WI38 (cell line): ENCODE measurements at regions not wholly inside any gene's neighbourhood (a gene's known extent, or its start where the extent isn't known, plus 50 kb on each side); places are given as distances from the start of the nearest gene placed in this dataset.

Source experiments
- H3K4me3 ChIP-seq: 2 replicates; pipeline ENCODE4 v1.5.1; 2011; ENCODE audit warnings: low read depth, mild to moderate bottlenecking, control low read depth, low read length
- TF ChIP-seq, protein P1 (sequence below): IDR thresholded peaks from 2 replicates; pipeline ENCODE4 v1.5.1; 2012; ENCODE audit warnings: low read depth, mild to moderate bottlenecking, control low read depth, low read length

DNA sequence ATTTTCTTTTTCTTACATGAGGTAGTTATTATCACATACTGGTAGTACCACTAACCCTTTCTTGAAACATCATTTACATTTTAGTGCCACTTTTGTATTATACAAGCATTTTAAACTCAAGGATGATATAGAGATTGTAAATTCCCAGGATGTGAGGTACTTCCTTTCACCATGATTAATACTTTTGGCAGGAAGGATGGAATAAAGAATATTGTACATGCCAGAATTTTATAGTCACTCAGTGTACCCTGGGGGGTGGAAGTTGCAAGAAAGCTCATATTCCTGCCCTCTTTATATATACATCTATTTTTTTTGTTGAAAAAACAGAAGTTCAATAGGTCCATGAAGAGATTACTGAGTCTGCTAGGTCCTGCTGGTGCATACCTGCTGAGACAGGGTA, 141.0 kb upstream of the PLSCR5 start:
- H3K4me3 ChIP-seq: no peak overlapping the region

DNA sequence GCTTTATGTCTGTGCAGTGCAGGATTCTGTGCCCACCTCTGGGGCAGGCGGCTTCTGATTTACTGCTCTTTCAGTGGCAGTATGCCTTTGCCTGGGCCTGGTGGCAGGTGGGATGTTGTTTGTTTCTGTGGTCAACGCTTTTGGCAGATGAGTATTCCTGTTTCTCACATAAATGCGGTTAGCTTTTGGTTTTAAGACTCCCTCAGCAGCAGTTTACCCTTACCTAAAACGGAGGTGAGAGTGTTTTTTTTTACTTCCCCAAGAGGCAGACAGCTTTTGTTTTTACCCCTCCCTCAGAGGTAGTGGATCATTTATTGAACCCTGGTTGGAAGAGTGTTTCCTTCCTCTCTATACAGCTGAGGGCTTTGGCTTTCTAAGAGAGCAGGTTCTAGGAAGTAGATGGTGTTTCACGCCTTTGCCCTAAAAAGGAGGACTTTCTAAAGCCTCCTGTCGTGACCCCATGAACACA, 134.1 kb upstream of the PLSCR5 start:
- H3K4me3 ChIP-seq: no peak overlapping the region
- TF ChIP-seq, protein P1, sequence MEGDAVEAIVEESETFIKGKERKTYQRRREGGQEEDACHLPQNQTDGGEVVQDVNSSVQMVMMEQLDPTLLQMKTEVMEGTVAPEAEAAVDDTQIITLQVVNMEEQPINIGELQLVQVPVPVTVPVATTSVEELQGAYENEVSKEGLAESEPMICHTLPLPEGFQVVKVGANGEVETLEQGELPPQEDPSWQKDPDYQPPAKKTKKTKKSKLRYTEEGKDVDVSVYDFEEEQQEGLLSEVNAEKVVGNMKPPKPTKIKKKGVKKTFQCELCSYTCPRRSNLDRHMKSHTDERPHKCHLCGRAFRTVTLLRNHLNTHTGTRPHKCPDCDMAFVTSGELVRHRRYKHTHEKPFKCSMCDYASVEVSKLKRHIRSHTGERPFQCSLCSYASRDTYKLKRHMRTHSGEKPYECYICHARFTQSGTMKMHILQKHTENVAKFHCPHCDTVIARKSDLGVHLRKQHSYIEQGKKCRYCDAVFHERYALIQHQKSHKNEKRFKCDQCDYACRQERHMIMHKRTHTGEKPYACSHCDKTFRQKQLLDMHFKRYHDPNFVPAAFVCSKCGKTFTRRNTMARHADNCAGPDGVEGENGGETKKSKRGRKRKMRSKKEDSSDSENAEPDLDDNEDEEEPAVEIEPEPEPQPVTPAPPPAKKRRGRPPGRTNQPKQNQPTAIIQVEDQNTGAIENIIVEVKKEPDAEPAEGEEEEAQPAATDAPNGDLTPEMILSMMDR: no peak

More for the DNA sequence above, 141.0 kb upstream of the PLSCR5 start:
- TF ChIP-seq, protein P1: no peak

DNA sequence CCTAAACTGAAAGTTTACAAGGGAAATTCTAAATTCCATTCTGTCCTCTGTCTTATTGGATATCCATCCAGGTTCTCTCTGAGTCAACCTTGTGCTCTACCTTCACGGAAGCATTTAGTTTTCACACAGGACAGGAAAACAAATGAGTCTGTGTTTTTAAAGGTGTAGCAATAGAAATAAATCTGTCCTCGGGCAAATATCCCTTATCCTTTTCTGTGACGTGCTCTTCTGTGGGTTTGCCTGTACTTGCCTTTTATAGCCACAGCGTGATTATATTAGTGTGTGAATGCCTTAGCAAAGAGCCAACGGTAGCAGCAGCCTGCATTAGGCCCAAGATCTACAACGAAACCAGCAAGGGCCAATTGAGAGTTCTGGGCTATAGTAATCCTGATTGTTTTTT, 127.2 kb upstream of the PLSCR5 start:
- H3K4me3 ChIP-seq: no peak overlapping the region
- TF ChIP-seq, protein P1: no peak

DNA sequence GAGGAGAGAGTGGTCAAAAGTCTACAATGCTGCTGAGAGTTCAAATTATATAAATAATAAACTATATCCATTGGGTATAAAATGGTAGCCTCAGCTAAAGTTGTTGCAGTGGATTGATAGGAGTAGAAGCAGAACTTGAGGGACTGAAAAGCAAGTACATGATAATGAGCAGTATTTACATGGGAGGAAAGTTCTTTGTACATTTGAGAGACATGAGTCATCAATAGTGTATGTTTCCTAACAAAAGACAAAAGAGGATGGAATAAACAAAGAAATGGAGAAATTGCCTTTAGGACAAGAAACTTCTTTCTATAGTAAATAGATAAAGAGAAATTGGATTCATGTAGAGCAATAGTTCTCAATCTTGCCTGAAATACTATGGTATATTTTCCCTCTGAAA, 110.0 kb upstream of the PLSCR5 start:
- no peak overlapping the region for H3K4me3 ChIP-seq
- TF ChIP-seq, protein P1: no peak

DNA sequence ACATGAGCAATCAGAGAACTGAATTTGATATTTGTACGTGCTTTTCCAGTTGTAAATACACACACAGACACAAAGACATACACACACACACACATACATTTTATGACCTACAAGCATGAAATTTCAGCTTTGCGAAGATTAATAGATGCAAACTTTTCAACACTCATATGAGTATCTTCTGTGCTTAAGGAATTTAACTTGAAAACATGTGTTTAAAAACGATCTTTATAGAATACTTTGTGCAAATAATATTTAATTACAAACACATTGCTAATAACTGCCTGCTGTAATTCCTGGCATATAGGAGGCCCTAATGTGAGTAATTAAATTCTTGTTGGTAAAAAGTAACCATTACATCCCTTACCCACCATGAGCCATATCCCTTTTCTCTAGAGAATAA, 107.7 kb upstream of the PLSCR5 start:
- TF ChIP-seq, protein P1: no peak
- H3K4me3 ChIP-seq: no peak overlapping the region

DNA sequence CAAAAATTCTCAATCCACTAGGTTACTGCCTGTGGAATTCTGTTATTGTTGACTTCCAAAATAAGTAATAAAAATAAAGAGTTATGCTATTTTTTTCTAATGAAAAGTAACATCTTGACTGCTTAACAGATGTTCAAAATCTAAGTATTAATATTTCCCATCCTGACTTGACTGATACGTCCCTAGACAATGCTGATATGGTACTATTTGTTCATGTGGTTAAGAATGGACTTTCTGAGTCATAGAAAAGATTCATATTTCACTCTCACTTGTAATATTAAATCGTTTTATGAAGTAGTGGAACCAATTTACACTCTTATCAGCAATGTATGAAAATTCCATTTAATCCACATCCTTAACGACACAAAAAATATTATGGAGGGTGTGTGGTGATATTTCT, 104.8 kb upstream of the PLSCR5 start:
- TF ChIP-seq, protein P1: no peak
- no peak overlapping the region for H3K4me3 ChIP-seq

DNA sequence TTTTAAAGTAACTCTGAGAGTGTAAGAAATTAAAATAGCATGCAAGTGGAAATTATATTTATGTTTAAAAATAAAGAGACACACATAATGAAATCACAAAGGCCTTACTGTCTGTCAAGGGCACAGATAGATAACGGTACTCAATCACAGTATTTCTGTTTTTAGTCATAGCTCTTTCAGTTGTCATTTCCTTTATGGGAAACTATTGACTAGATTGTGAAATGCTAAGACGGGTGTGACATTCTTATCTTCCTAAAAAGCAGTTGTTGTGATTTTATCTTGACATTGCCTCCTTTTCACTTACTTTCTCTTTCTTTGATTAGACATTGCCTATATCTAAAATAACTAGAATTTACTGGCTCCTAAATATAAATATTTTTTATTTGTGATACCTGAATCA, 100.1 kb upstream of the PLSCR5 start:
- TF ChIP-seq, protein P1: no peak
- H3K4me3 ChIP-seq: no peak overlapping the region
